ENCODE measurements at regions not wholly inside any gene's neighbourhood (a gene's known extent, or its start where the extent isn't known, plus 50 kb on each side); places are given as distances from the start of the nearest gene placed in this dataset.
"Not testable (repeated sequence)": the region's sequence is repeated elsewhere in the genome, so short reads cannot be mapped to it uniquely, and the experiment has no call there.

DNA sequence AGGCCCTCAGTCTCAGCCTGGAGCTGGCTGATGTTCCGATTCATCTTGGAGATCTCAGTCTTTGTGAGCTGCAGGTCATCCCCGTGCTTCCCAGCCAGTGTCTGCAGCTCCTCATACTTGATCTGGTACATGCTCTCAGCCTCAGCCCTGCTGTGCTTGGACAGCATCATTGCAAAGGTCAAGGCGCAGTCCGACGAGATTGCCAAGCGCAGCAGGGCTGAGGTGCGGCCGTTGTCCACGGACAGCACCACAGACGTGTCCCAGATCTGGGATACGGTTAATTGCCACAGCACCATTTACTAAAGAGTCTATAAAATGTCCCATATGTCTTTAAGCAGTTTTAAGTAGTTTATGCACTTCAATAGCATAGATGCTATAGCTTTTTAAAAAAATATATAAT lies 965.7 kb downstream of the FSCB start:
- no peak for DNase-seq (ENCODE audit: low spot score)

DNA sequence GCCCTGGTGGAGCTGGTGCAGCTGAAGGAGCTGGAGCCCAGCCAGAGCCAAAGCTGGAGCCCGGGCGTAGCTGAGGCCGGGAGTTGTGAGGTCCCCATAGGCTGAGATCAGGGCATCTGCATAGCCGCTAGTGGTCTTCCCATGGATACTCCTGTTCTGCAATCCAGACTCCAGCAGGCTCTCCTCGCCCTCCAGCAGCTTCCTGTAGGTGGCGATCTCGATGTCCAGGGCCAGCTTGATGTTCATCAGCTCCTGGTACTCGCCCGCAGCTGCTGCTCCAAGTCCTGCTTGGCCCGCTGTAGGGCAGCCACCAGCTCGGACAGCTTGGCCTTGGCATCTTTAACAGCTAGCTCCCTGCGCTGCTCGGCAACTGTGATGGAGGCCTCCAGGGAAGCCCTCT lies 966.1 kb downstream of the FSCB start:
- peak; percentile 17 for DNase-seq (ENCODE audit: low spot score)

DNA sequence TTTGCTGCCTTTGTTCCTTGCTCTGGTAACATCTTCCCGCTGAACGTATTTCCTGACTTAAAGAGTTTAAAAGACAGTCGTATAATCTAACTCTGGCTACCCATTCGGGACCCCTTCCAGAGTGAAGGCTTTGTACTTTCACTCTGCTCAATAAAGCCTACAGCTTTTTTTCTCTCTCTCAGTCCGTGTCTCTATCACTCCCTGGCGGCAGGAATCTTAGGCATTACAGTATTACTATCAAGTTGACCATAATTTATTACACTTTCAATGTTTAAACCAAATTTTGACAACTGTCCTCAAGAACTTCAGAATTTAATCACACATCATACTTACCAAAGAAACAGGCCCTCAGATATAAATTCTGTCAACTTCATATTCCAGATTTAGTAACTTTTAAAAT lies 967.9 kb downstream of the FSCB start:
- peak; percentile 4 for DNase-seq (ENCODE audit: low spot score)

DNA sequence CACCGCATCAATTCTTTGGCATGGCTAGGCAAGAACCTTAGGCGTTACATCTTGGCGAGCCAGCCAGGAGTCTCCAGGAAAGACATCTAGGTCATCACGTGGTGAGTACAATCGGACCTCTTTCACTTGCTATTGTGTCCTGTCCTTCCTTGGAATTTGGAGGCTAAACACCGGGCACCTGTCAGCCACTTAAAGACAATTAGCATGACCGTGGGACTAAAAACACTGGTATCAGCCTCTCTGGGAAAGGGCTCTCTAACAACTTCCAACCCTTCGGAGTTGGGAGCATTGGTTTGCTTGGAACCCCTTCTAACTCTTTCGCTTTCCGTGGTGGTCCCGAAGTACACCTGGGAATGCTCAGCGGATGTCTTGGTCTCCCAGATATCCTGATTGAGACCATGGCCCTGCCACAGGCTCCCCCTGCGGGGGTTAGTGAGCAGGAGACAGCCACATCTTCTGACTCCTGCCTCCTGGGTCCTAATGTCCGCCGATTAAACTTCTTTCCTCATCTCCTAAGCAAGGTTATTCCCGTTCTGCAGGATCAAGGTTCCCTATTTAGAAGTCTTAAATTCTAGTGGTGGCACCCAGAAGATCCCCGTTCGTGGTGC lies 971.7 kb downstream of the FSCB start:
- peak; percentile 9 for DNase-seq (ENCODE audit: low spot score)

DNA sequence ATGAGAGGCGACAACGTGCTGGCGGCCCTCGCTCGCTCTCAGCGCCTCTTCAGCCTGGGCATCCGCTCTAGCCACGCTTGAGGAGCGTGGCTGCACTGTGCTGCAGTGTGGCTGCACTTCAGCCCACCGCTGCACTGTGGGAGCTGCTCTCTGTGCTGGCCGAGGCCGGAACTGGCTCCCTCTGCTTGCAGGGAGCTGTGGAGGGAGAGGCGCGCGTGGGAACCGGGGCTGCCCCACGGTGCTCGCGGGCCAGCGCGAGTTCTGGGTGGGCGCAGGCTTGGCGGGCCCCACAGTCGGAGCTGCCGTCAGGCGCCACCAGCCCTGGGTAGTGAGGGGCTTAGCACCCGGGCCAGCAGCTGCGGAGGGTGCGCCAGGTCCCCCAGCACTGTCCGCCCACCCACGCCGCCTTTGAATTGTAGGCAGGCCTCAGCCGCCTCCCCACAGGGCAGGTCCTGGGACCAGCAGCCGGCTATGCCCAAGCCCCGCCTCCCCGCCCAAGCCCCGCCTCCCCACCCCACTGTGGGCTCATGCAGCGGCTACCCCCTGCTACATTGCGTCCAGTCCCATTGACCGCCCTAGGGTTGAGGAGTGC lies 974.2 kb downstream of the FSCB start:
- DNase-seq (ENCODE audit: low spot score) = no peak

DNA sequence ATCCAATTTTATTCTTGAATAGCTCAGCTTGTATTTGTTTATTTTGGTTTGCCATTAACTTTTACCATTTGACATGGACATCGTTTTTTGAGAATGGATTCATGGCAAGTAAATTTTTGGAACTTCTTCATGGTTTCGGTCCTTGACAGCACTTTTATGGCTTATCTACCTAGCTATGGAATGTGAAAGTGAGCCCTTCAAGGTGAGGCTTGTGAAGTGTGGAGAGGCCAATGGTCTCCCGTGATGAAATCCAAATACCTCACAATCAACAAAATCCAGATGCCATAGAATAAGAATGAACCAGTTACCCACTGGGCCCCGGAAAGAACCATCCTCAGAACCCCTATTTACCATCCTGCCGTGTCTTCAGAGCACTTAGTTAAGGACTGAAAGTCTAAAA lies 978.8 kb downstream of the FSCB start:
- no peak for DNase-seq (ENCODE audit: low spot score)

DNA sequence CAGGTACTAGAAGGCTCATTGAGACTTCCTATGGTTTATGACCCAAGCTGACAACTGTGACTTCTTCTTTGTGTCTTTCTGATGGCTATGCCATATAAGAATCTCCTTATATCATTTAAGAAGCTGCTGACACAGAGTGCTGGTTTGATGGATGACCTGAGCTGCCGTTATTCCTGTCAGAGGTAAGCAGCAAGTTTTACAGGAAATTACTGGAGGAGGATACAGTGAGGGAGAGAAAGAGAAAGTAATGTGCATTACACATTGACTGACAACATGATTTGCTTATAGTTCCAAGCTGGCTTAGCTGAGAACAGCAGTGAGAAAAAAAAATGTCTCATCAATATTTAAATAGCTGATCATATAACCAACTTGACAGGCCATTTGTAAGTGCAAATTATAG lies 981.4 kb downstream of the FSCB start:
- no peak for DNase-seq (ENCODE audit: low spot score)

DNA sequence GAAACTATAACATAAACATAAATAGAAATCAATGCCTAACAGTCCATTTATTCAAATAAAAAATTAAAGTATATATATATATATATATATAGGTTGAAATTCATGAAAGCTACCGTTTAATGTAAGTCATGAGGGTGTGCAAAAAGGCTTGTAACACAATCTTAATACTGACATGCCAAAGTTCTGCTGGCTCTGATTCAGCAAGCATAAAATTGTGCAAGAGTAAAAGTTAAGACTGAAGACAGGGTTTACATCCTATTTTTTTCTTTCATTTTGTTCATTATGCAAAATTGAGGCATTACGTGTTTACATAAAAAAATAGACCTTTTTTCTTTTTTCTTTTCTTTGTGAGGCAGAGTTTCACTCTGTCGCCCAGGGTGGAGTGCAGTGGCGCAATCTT lies 984.2 kb downstream of the FSCB start:
- DNase-seq (ENCODE audit: low spot score) = no peak

DNA sequence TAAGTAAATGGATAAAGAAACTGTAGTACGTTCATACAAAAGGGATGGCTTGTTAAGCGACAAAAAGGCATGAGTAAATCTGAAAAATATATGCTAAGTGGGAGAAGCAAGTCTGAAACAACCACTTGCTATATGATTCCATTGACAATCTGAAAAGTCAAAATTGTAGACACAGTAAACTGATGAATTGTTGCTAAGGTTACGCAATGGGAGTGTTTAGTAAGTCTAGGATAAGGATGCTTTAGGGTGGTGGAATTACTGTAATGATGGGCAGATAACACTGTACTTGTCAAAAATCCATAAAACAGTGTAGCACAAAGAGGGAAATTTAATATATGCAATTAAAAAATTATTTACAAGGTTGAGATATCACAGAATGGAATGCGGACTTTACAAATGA lies 984.9 kb downstream of the FSCB start:
- no peak for DNase-seq (ENCODE audit: low spot score)

DNA sequence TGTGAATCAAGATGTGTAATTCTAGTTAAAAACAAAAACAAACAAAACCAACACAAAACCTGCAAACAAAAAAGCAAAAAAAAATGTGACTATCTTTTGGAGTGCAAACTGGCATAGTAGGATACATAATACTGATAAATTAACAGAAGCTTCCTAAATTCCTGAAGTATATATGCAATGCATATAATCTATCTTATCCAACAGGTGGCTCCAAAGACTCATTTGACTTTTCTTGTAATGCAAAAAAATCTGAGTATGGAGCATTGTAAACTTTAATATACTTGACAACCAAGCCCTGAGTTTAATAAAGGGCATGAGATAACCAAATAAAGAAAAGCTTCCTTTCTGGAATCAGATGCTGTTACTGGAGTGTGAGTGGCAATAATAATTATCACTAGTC lies 1003.6 kb downstream of the FSCB start:
- no peak for DNase-seq (ENCODE audit: low spot score)

DNA sequence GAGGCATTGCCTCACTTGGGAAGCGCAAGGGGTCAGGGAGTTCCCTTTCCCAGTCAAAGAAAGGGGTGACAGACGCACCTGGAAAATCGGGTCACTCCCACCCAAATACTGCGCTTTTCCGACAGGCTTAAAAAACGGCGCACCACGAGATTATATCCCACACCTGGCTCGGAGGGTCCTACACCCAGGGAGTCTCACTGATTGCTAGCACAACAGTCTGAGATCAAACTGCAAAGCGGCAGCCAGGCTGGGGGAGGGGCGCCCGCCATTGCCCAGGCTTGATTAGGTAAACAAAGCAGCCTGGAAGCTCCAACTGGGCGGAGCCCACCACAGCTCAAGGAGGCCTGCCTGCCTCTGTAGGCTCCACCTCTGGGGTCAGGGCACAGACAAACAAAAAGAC lies 1014.7 kb downstream of the FSCB start:
- DNase-seq (ENCODE audit: low spot score) = not testable (repeated sequence)

DNA sequence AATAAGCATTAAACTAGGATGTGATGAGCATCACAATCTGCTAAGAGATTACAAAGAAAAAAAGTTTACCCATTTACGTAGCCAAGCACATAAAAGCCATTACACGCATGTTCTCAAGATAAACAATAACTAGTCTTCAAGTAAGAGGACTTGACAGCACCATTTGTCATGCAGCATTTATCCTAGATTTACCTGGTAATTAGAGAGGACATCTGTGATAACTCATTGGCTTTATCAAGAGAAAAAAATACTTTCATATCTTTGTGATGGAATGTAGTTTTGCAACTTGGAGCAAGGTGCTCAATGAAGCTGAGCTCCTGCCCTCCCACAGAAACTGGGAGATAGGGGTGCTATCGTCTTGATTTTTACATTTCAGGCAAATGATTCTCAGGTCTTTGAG lies 1023.7 kb downstream of the FSCB start:
- no peak for DNase-seq (ENCODE audit: low spot score)

DNA sequence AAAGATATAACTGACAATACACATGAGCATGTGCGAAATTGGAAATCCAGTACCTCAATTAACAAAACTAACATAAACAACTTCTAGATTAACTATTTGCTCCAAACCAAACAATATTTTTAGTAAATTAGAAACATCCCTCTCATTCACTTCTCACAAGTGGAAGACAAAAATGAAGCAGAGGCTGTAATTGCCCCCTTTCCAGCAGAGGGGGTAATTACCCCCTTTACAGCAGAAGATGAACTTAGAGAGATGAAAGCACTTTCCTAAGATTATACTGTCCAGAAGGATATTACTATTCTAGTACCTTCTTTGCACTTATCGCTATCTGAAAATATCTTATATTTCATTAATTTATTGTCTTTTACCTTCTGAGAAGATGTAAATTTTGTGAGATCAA lies 1025.2 kb downstream of the FSCB start:
- DNase-seq (ENCODE audit: low spot score) = no peak

DNA sequence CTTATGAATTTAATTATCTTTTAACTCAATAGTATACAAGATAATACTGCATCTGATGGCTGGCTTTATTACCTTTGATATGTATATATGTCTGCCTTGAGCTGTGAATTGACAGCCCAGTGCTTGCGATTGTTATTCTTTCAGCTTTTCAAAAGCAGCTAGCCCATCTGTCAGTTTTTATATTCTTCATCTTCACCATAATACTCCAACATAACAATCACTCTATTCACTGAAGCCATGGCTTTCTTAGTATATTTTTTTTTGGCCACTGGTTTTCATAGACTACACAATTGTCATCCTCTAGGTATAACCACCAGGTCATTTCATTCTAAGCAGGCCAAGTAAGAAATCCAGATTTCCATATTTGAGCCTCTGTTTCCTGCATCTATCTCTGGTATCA lies 1026.1 kb downstream of the FSCB start:
- no peak for DNase-seq (ENCODE audit: low spot score)

DNA sequence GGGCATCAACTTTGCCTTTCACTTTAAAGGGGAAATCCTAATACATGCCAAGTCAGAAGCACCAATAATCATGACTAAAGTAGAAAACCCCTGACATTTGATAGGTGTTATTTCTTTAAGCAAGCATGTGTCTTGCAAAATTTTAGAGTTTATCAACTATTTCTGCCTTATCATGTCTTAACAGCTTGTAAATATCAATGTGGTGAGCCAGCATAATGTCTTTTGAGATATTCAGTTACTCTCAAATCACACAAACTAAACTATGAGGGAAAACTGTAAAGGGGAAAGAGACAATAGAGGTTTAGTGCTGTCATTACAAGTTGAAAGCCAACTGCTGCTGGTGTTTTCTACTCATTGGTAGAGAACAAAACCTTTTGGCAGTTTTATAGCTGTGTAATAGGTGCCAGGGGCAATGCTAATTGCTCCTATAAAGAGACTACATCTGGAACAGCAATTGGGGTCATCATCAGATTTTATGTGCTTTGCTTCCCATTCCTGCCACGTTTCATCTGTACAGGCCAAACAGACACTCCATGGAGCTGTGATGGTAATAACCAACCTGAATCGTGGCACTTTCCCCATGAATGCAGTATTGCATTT lies 1027.4 kb downstream of the FSCB start:
- DNase-seq (ENCODE audit: low spot score) = no peak

DNA sequence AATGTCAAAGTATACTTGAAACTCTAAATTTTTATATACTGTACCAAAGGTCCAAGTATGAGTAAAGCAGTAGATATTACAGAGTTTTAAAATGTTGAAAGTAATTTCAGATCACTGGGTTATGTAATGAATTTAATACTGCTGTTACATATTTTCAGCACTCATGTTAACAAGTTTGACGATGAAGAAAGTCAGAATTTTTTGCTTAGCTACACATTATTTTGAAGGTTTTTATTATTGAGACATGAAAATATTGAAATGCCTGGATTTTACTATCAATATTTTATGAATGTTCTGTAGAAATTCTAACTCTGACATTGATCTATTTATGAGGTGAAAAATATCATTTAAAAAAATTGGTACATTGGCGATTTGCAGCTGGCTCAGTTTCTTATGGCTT lies 1030.3 kb downstream of the FSCB start:
- DNase-seq (ENCODE audit: low spot score) = no peak

DNA sequence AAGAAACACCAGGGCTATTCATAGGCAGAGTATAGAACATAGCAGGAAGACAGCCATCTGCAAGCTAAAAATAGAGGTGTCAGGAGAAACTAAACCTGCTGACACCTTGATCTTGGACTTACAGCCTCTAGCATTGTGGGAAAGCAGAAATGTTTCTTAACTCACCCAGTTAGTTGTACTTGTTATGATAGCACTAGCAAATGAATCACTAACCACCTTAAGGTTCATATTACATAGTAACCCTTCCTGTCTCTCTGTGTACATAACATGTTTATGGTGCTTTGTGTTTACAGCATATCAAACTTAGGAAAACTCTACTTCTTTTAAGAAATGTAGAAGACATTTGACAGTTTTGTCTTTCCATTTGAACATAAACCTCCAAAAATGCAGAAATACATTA lies 1031.3 kb downstream of the FSCB start:
- no peak for DNase-seq (ENCODE audit: low spot score)

DNA sequence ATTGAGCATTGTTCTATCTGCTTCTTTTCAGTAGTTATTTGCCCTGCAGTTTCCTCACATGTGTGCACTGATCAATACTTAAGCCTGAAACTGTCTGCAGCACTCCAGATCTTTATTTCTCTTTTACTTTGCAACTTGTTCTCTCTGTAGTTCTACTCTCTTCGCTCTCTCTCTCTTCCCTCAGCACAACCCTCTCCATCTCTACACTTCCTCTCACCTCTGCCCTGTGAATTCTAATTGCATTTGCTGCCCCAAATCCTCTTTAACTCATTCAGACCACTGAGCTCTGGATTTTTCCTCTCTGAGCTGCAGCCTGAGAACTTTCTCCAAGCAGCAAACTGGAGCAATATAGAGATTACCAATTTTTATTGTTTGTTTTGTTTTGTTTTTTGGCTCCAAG lies 1035.5 kb downstream of the FSCB start:
- DNase-seq (ENCODE audit: low spot score) = no peak

DNA sequence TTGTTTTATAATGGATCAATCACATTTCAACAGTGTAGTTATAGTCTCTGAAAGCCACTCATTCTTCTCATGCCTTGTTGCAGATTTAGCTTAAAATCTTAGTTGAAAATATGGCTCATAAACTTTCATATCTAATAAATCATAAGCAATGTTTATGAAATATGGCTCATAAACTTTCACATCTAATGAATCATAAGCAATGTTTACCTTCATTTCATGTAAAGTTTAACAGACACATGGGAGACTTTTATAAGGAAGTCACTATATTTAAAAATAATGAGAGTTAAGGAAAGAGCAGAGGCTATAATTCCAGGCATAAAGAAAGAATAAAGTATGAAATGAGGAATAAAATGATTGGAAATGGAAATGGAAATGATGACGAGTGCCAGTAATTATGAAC lies 1042.1 kb downstream of the FSCB start:
- no peak for DNase-seq (ENCODE audit: low spot score)

DNA sequence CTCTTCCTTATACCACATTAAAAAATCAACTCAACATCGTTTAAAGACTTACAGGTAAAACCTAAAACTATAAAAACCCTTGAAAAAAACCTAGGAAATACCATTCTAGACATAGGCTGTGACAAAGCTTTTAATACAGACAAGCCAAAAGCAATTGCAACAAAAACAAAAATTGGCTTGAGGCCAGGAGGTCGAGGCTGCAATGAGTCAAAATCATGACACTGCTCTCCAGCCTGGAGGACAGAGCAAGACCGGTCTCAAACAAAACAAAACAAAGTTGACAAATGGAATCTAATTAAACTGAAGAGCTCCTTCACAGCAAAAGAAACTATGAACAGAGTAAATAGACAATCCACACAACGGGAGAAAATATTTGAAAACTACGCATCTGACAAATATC lies 1057.8 kb downstream of the FSCB start:
- no peak for DNase-seq (ENCODE audit: low spot score)

DNA sequence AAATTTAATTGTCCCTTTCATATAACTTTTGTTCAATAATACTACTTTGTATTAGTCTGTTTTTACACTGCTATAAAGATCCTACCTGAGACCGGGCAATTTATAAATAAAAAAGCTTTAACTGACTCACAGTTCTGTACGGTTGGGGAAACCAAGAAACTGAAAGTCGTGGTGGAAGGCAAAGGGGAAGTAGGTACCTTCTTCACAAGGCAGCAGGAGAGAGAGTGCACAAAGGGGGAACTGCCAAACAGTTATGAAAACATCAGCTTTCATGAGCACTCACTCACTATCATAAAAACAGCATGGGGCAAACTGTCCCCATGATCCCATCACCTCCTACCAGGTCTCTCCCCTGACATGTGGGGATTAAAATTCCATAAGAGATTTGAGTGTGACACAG lies 1069.0 kb downstream of the FSCB start:
- DNase-seq (ENCODE audit: low spot score) = no peak

DNA sequence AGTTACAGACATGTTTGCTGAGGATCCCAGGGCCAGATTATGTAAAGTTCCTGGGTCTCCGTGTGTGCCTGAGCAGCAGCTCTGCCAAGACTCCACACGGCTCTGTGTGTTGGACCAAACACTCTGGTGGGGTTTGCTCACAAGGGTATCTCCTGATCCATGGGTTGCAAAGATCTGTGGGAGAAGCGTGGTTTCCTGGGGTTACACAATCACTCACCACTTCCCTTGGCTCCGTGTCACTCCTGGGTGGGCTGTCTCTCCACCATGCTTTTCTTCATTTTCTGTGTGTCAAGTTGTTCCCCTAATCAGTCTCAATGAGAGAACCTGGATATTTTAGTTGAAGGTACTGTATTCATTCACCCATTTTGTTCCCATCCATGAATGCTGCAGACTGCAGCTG lies 1088.8 kb downstream of the FSCB start:
- DNase-seq (ENCODE audit: low spot score) = no peak

DNA sequence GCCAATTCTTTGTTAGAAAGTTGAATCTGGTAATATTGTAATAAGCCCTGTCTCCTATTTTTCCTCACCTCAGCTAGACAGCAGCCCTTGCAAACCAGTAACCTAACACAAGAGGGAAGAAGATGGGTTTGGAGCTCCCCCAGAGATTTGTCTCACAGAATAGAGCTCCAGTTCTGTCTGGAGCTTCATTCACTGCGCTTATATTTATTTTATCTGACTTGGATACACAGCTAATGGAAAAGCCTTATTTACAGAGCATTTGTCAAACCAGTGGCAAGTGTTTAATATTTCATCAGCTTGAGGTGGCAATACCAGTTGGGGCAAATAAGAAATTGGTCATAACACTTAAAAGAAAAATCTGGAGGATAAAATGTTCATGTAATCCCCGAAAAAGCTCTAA lies 1094.0 kb downstream of the FSCB start:
- no peak for DNase-seq (ENCODE audit: low spot score)

DNA sequence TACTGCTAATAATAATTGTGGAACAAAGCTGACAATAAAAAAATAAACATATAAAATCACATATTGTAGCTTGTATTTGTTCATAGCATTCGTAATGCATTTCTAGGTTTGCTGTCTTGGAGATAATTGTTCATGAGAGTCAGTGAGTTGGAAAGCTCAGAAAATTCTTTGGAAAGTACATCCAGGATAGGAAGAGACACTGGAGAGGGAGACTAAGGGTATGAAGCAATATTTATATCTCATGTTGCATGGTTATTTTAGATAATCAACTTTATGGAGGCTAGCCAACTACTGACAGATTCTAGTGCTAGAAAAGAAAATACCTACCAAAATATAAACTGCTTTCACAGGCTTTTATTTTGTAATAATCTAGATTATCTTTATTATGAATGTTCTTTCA lies 1095.2 kb downstream of the FSCB start:
- DNase-seq (ENCODE audit: low spot score) = no peak

Data from HuH-7 (cell line).